A549 (cell line): ENCODE measurements at regions not wholly inside any gene's neighbourhood (a gene's known extent, or its start where the extent isn't known, plus 50 kb on each side); places are given as distances from the start of the nearest gene placed in this dataset.

ENCODE experiments used
- ATAC-seq, 2 experiments: fragments of 200-7000 bp in 1 of 2; fragments of >200 bp in 1 of 2; cut with Nextera tagmentation in 1 of 2; cut with Tn5 transposase in 1 of 2; 3 replicates each; pipeline versions ENCODE4 v1.8.0 to v1.9.1; 2018 to 2020; ENCODE audit warnings: mild to moderate bottlenecking in 1 of 2, moderate library complexity in 1 of 2
- CTCF ChIA-PET: fragments of 300-600 bp; sonication (Branson Sonifier 250); formaldehyde crosslinking; extraction: SDS; loops from one replicate; lab custom pipeline; 2021; ENCODE audit warnings: antibody characterized with exemption, inconsistent platforms; lab: Yijun Ruan, JAX
- POLR2A ChIA-PET: fragments of 350-600 bp; formaldehyde crosslinking; extraction: SDS; loops from one replicate; lab custom pipeline; 2021; ENCODE audit warnings: antibody characterized with exemption, inconsistent platforms; lab: Yijun Ruan, JAX
- DNase-seq, 2 experiments: peaks; one replicate each; pipeline versions ENCODE4 v3.0.0 to v3.0.0-alpha.2; 2011 to 2016; ENCODE audit warnings: low read depth in 1 of 2, low spot score in 1 of 2
- FAIRE-seq: peaks from 2 replicates; lab custom pipeline; 2011; peaks lifted over from hg19 to GRCh38; lab: Jason Lieb, UNC
- H3K27ac ChIP-seq, 2 experiments: fragments of >200 bp; sonication (Bioruptor Twin); formaldehyde crosslinking; 3 replicates each; pipeline ENCODE4 v1.5.1; 2016 to 2017
- H3K4me1 ChIP-seq: fragments of >200 bp; sonication (Bioruptor Twin); formaldehyde crosslinking; 3 replicates; pipeline ENCODE4 v1.6.1; 2016
- H3K4me2 ChIP-seq: fragments of >200 bp; sonication (Bioruptor Twin); formaldehyde crosslinking; 3 replicates; pipeline ENCODE4 v1.6.1; 2016
- H3K4me3 ChIP-seq: fragments of >200 bp; sonication (Bioruptor Twin); formaldehyde crosslinking; 3 replicates; pipeline ENCODE4 v1.5.1; 2016
- H3K9me3 ChIP-seq: fragments of >200 bp; sonication (Bioruptor Twin); formaldehyde crosslinking; 3 replicates; pipeline ENCODE4 v1.6.1; 2016
- CBX8 ChIP-seq: fragments of 200-600 bp; sonication (generic); IDR thresholded peaks from 2 replicates; pipeline ENCODE4 v1.6.1; 2016
- CHD4 ChIP-seq: fragments of 200-600 bp; sonication (generic); IDR thresholded peaks from 2 replicates; pipeline ENCODE4 v1.6.1; 2016; ENCODE audit warnings: antibody characterized with exemption, mild to moderate bottlenecking, borderline replicate concordance
- EHMT2 ChIP-seq: fragments of 200-600 bp; sonication (generic); IDR thresholded peaks from 2 replicates; pipeline ENCODE4 v1.6.1; 2016; ENCODE audit warnings: antibody characterized with exemption, low read depth, mild to moderate bottlenecking, moderate library complexity
- FOSB ChIP-seq: fragments of 250-450 bp; sonication (Bioruptor Pico); IDR thresholded peaks from 2 replicates; pipeline ENCODE4 v1.5.0; 2020; ENCODE audit warnings: mild to moderate bottlenecking, moderate library complexity
- FOXS1 ChIP-seq: fragments of 250-450 bp; sonication (Bioruptor Pico); IDR thresholded peaks from 2 replicates; pipeline ENCODE4 v1.5.0; 2020; ENCODE audit warnings: mild to moderate bottlenecking, moderate library complexity
- GATA3 ChIP-seq: IDR thresholded peaks from 2 replicates; pipeline ENCODE4 v1.6.1; 2012; ENCODE audit warnings: borderline replicate concordance
- HOXB5 ChIP-seq: fragments of 250-450 bp; sonication (Bioruptor Pico); IDR thresholded peaks from 2 replicates; pipeline ENCODE4 v1.5.0; 2020; ENCODE audit warnings: mild to moderate bottlenecking, moderate library complexity
- JUNB ChIP-seq: fragments of >200 bp; sonication (Bioruptor Twin); formaldehyde crosslinking; IDR thresholded peaks from 2 replicates; pipeline ENCODE4 v1.6.1; 2016
- KDM5A ChIP-seq: fragments of 200-600 bp; sonication (generic); IDR thresholded peaks from 2 replicates; pipeline ENCODE4 v1.6.1; 2016; ENCODE audit warnings: antibody characterized with exemption, mild to moderate bottlenecking
- NFE2L2 ChIP-seq: fragments of 150-350 bp; conservative IDR thresholded peaks from 2 replicates; pipeline ENCODE4 v1.6.1; 2014; ENCODE audit warnings: low read length
- POLR2A ChIP-seq: IDR thresholded peaks from 2 replicates; pipeline ENCODE4 v1.6.1; 2012; ENCODE audit warnings: mild to moderate bottlenecking, low read length
- RAD21 ChIP-seq, 2 experiments: fragments of >200 bp in 1 of 2; sonication (Bioruptor Twin) in 1 of 2; formaldehyde crosslinking in 1 of 2; IDR thresholded peaks in 1 of 2; conservative IDR thresholded peaks in 1 of 2; 2 replicates in 1 of 2; 3 replicates in 1 of 2; pipeline ENCODE4 v1.6.1; 2012 to 2018; ENCODE audit warnings: inconsistent platforms in 1 of 2
- RCOR1 ChIP-seq: fragments of 150-350 bp; IDR thresholded peaks from 2 replicates; pipeline ENCODE4 v1.6.1; 2014; ENCODE audit warnings: antibody characterized with exemption, low read length, low read depth
- TFCP2L1 ChIP-seq: fragments of 250-450 bp; sonication (Bioruptor Pico); IDR thresholded peaks from 2 replicates; pipeline ENCODE4 v1.5.0; 2021; ENCODE audit warnings: mild to moderate bottlenecking
- ZFP36 ChIP-seq: fragments of 450-650 bp; IDR thresholded peaks from 2 replicates; pipeline ENCODE4 v1.6.1; 2014; ENCODE audit warnings: borderline replicate concordance; ENCODE audit not compliant: partially characterized antibody
- ZSCAN20 ChIP-seq: fragments of 250-450 bp; sonication (Bioruptor Pico); IDR thresholded peaks from 2 replicates; pipeline ENCODE4 v1.8.0; 2022; ENCODE audit warnings: mild to moderate bottlenecking, moderate library complexity
- WGBS: methylation state at CpG from one replicate; pipeline ENCODE4 v1.1.6; 2017; ENCODE audit errors: missing lambda C conversion rate; 5-methylcytosine and 5-hydroxymethylcytosine counted together
- TF ChIP-seq, protein P1 (sequence below): IDR thresholded peaks from 2 replicates; pipeline ENCODE4 v1.6.1; 2012
- TF ChIP-seq, protein P2 (sequence below): IDR thresholded peaks from 2 replicates; pipeline ENCODE4 v1.6.1; 2012; ENCODE audit warnings: low read depth, borderline replicate concordance
- TF ChIP-seq, protein P3 (sequence below): fragments of 200-600 bp; sonication (generic); IDR thresholded peaks from 2 replicates; pipeline ENCODE4 v1.6.1; 2016; ENCODE audit warnings: antibody characterized with exemption, mild to moderate bottlenecking, moderate library complexity
- TF ChIP-seq, protein P4 (sequence below): fragments of 150-350 bp; IDR thresholded peaks from 2 replicates; pipeline ENCODE4 v1.6.1; 2014; ENCODE audit warnings: low read depth, mild to moderate bottlenecking, low read length
- TF ChIP-seq, protein P5 (sequence below): fragments of 450-650 bp; IDR thresholded peaks from 2 replicates; pipeline ENCODE4 v1.6.1; 2014; ENCODE audit warnings: antibody characterized with exemption

DNA sequence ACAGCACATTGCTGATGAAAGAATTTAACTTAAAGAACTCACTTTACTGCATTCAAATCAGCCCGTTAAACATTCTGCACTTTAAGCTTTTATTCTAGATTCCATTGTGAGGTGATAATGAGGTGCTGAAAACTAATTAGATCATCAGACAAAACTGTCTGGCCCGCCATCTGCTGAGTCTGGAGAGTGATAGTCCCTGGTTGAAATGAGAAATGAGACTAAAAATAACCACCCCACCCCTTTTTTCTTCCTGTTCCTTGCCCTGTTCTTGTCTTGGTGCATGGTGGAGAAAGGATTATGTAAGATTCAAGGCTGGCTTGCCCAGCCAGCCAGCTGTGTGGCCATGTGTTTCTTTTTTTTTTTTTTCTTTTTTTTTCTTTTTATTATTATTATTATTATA lies 277.0 kb upstream of the COBL start:
- WGBS, result 2% methylated on average over 2 of the region's 2 CpGs
- ATAC-seq, result no peak
- ChIA-PET CTCF (interaction anchor here (1.1 kb wide), 1 partner anchor 8 kb away, joined by 3 read pairs; no protein-coding TSS in a partner anchor), POLR2A (no interaction called here)
- no peak for TF ChIP-seq KDM5A
- TF ChIP-seq TFCP2L1 (CRISPR knock-in tag), result no peak
- no peak for TF ChIP-seq CHD4
- TF ChIP-seq CBX8, result no peak
- TF ChIP-seq NFE2L2, result no peak
- no peak for TF ChIP-seq RCOR1
- no peak for TF ChIP-seq FOXS1 (CRISPR knock-in tag)
- no peak for TF ChIP-seq HOXB5 (CRISPR knock-in tag)
- no peak for TF ChIP-seq RAD21 (conservative IDR thresholded peaks at IDR 0.05 in 1 of 2, IDR thresholded peaks at IDR 0.05 in 1 of 2)
- no peak for TF ChIP-seq ZFP36
- TF ChIP-seq, protein P1, sequence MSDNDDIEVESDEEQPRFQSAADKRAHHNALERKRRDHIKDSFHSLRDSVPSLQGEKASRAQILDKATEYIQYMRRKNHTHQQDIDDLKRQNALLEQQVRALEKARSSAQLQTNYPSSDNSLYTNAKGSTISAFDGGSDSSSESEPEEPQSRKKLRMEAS, result no peak
- no peak for TF ChIP-seq EHMT2
- TF ChIP-seq, protein P2, sequence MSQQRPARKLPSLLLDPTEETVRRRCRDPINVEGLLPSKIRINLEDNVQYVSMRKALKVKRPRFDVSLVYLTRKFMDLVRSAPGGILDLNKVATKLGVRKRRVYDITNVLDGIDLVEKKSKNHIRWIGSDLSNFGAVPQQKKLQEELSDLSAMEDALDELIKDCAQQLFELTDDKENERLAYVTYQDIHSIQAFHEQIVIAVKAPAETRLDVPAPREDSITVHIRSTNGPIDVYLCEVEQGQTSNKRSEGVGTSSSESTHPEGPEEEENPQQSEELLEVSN, result no peak
- TF ChIP-seq, protein P3, sequence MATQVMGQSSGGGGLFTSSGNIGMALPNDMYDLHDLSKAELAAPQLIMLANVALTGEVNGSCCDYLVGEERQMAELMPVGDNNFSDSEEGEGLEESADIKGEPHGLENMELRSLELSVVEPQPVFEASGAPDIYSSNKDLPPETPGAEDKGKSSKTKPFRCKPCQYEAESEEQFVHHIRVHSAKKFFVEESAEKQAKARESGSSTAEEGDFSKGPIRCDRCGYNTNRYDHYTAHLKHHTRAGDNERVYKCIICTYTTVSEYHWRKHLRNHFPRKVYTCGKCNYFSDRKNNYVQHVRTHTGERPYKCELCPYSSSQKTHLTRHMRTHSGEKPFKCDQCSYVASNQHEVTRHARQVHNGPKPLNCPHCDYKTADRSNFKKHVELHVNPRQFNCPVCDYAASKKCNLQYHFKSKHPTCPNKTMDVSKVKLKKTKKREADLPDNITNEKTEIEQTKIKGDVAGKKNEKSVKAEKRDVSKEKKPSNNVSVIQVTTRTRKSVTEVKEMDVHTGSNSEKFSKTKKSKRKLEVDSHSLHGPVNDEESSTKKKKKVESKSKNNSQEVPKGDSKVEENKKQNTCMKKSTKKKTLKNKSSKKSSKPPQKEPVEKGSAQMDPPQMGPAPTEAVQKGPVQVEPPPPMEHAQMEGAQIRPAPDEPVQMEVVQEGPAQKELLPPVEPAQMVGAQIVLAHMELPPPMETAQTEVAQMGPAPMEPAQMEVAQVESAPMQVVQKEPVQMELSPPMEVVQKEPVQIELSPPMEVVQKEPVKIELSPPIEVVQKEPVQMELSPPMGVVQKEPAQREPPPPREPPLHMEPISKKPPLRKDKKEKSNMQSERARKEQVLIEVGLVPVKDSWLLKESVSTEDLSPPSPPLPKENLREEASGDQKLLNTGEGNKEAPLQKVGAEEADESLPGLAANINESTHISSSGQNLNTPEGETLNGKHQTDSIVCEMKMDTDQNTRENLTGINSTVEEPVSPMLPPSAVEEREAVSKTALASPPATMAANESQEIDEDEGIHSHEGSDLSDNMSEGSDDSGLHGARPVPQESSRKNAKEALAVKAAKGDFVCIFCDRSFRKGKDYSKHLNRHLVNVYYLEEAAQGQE, result no peak
- TF ChIP-seq ZSCAN20 (CRISPR knock-in tag), result no peak
- TF ChIP-seq POLR2A, result no peak
- TF ChIP-seq, protein P4, sequence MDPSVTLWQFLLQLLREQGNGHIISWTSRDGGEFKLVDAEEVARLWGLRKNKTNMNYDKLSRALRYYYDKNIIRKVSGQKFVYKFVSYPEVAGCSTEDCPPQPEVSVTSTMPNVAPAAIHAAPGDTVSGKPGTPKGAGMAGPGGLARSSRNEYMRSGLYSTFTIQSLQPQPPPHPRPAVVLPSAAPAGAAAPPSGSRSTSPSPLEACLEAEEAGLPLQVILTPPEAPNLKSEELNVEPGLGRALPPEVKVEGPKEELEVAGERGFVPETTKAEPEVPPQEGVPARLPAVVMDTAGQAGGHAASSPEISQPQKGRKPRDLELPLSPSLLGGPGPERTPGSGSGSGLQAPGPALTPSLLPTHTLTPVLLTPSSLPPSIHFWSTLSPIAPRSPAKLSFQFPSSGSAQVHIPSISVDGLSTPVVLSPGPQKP, result no peak
- TF ChIP-seq FOSB (CRISPR knock-in tag), result no peak
- TF ChIP-seq, protein P5, sequence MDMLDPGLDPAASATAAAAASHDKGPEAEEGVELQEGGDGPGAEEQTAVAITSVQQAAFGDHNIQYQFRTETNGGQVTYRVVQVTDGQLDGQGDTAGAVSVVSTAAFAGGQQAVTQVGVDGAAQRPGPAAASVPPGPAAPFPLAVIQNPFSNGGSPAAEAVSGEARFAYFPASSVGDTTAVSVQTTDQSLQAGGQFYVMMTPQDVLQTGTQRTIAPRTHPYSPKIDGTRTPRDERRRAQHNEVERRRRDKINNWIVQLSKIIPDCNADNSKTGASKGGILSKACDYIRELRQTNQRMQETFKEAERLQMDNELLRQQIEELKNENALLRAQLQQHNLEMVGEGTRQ, result no peak
- Histone ChIP-seq H3K4me2 (no peak overlapping the region), H3K4me1 (no peaks in the 10 kb centered on the region), H3K27ac (no peak overlapping the region), H3K9me3 (no peaks in the 10 kb centered on the region), H3K4me3 (no peak overlapping the region)
- no peak for DNase-seq
- FAIRE-seq, result no peak

DNA sequence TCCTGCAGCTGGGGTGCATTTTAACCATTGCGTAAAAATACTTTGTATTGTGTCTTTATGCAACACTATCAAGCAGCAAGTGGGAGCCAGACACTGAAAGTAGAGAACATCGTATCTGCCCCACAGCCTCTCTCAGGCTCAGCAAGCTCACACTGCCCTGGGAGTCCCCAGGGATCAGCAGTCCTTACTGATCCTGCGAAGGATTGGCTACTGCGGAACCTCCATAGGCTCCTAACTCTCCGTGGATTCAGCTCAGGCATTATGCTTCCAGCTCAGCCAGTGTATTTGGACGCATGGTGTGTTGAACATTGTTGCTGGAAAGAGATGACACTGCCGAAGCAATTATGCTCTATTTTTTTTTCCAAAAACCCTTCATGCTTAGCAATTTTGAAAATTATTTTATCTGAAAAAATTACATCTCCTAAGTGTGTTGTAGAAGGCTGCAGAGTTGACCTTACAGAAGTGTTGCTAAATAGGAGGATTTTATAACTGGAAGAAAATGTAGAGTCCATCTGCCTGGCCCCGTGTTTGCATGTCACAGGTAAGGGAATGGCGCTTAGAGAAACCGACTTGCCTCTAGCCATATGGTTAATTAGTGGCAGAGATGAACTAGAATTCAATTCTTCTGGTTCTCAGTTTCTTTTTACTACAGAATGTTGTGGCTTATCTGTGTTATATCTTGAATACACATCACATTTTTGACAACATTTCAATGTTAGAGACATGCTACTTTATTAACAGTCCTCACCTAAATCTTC lies 276.4 kb upstream of the COBL start:
- CTCF ChIA-PET, result interaction anchor here (1.1 kb wide), 1 partner anchor 9 kb away, joined by 3 read pairs; no protein-coding TSS in a partner anchor

More for the DNA sequence above, 276.4 kb upstream of the COBL start:
- Histone ChIP-seq H3K4me1 (no peaks in the 10 kb centered on the region), H3K27ac (no peak overlapping the region), H3K9me3 (no peaks in the 10 kb centered on the region), H3K4me2 (no peak overlapping the region), H3K4me3 (no peak overlapping the region)
- POLR2A ChIA-PET, result no interaction called here
- DNase-seq (no peak), FAIRE-seq (no peak), ATAC-seq (no peak)
- no peak for TF ChIP-seq JUNB
- TF ChIP-seq GATA3, result no peak
- no peak for TF ChIP-seq POLR2A
- WGBS, result 22% methylated on average over 10 of the region's 10 CpGs
